ENCODE measurements at regions not wholly inside any gene's neighbourhood (a gene's known extent, or its start where the extent isn't known, plus 50 kb on each side); places are given as distances from the start of the nearest gene placed in this dataset.

DNA sequence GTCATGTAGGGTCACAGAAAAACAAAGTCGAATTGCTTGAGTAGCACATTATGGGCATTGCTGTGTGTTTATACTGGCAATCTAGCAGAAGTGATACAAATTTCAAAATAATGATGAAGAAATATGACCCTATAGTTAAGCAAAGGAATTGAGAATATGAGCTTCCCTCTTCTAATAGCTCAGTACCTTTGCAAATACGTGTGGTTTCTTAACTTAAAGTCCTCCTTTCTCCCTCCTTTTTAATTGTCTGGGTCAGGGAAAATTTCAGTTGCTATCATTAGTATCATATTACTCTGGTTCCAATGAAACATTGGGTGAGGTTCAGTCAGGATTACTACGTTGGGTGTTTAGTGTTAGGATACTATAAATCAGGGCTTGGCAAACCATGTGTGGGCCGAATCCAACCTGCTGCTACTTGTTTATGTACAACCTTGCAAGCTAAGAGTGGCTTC lies 166.8 kb upstream of the CARMIL1 start:
- TF ChIP-seq POLR2A (IDR thresholded peaks at IDR 0.05; ENCODE audit: low read depth, low read length) (no peak), POLR2AphosphoS5 (IDR thresholded peaks at IDR 0.05; ENCODE audit: low read depth, low read length) (no peak), TAF1 (IDR thresholded peaks at IDR 0.05; ENCODE audit: borderline replicate concordance, low read depth, low read length) (no peak)
